Colonic mucosa (tissue), 4 donors: ENCODE measurements at regions not wholly inside any gene's neighbourhood (a gene's known extent, or its start where the extent isn't known, plus 50 kb on each side); places are given as distances from the start of the nearest gene placed in this dataset.

Experiments
- DNase-seq: peaks from one replicate; pipeline ENCODE4 v3.0.0-alpha.2; 2020
- H3K27ac ChIP-seq: fragments of 200-600 bp; one replicate; pipeline ENCODE4 v1.8.0; 2021
- H3K27me3 ChIP-seq: fragments of 200-600 bp; one replicate; pipeline ENCODE4 v1.8.0; 2021
- H3K36me3 ChIP-seq: fragments of 200-600 bp; one replicate; pipeline ENCODE4 v1.8.0; 2021
- H3K4me1 ChIP-seq: fragments of 200-600 bp; one replicate; pipeline ENCODE4 v1.8.0; 2021; ENCODE audit warnings: mild to moderate bottlenecking
- H3K4me3 ChIP-seq: fragments of 200-600 bp; one replicate; pipeline ENCODE4 v1.8.0; 2021
- H3K9ac ChIP-seq, 2 donors: one replicate each; pipeline ENCODE4 v1.7.0; 2013; ENCODE audit warnings: control low read depth in 2 of 2, low read depth in 2 of 2, low read length in 2 of 2
- H3K9me3 ChIP-seq: fragments of 200-600 bp; one replicate; pipeline ENCODE4 v1.8.0; 2021
- intact Hi-C: fragments of 100-400 bp; cut with DNase I; formaldehyde crosslinking; loops from one replicate; pipeline ENCODE4 v1.14.1; 2022
- TF ChIP-seq, protein P1 (sequence below): fragments of 200-600 bp; IDR thresholded peaks from one replicate; pipeline ENCODE4 v1.8.0; 2022; ENCODE audit warnings: antibody characterized with exemption, mild to moderate bottlenecking
- donor health status: healthy.
- donor health status: DM: no; HTN: no; CAD: no.
- donor health status: DM: no; HTN: no; CAD: no.

DNA sequence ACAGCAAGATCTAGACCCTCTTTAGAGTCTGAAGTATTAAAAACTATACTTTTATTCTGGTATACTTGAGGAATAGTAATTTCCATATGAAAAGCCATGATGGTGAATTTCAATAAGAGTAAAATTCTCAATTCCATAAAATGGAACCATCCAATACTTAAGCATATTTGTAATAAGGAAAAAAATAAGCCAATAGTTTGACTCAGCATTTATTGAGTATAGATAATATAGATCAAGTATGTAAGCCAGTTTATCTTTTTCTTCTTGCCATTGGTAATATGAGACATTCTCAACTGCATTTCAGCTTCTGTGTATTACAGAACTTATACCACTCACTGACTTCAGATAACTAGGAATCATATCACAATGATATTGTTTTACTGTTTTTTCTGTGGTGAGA lies 361.0 kb downstream of the SLCO4C1 start:
- intact Hi-C loops = no loop called here
- Histone ChIP-seq H3K36me3 (no peaks in the 10 kb centered on the region), H3K4me1 (no peaks in the 10 kb centered on the region), H3K27ac (no peak overlapping the region), H3K9ac (no peak overlapping the region), H3K27me3 (no peaks in the 10 kb centered on the region), H3K4me3 (no peak overlapping the region), H3K9me3 (no peaks in the 10 kb centered on the region)
- no peak for DNase-seq
- TF ChIP-seq, protein P1, sequence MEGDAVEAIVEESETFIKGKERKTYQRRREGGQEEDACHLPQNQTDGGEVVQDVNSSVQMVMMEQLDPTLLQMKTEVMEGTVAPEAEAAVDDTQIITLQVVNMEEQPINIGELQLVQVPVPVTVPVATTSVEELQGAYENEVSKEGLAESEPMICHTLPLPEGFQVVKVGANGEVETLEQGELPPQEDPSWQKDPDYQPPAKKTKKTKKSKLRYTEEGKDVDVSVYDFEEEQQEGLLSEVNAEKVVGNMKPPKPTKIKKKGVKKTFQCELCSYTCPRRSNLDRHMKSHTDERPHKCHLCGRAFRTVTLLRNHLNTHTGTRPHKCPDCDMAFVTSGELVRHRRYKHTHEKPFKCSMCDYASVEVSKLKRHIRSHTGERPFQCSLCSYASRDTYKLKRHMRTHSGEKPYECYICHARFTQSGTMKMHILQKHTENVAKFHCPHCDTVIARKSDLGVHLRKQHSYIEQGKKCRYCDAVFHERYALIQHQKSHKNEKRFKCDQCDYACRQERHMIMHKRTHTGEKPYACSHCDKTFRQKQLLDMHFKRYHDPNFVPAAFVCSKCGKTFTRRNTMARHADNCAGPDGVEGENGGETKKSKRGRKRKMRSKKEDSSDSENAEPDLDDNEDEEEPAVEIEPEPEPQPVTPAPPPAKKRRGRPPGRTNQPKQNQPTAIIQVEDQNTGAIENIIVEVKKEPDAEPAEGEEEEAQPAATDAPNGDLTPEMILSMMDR = no peak

DNA sequence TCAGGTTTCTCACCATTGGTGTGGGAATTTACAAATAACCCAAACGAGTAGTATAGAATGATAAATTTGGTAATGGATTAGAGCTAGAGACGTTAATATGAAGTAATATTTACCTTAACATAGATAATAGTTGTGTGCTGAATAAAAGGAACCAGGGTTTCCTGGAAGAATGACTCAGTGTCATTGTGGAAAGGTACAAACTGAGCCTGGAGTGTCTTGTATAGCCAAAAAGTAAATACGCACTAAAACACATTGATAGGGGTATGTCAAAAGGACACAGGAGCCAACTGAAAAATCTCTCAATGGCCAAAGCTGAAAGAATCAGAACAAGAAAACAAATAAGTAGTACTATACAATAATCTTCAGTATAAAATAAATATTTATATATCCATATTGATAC lies 363.5 kb downstream of the SLCO4C1 start:
- H3K27me3 ChIP-seq = no peaks in the 10 kb centered on the region
- no peaks in the 10 kb centered on the region for H3K4me1 ChIP-seq
- no peak overlapping the region for H3K4me3 ChIP-seq
- no peak overlapping the region for H3K27ac ChIP-seq
- intact Hi-C loops = no loop called here
- no peaks in the 10 kb centered on the region for H3K9me3 ChIP-seq
- DNase-seq = no peak
- no peak overlapping the region for H3K9ac ChIP-seq
- TF ChIP-seq, protein P1 = no peak
- H3K36me3 ChIP-seq = no peaks in the 10 kb centered on the region

DNA sequence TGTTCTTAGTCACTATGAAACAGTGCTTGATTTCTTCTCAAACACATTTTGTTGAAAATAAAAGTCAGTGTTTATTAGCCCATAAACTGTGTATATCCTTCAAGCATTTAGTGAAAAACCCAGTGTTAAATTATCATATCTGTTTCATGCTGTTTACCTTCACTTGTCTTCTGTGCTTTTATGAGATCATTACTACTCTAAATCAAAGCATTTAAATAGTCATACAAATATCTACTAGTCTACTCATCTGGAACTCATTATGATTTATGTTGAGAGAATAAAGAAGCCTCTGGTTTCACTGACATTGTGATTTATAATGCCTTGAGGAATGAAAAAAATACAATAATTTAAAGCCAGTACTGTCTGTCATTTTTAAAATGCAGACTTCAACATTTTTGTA lies 366.5 kb downstream of the SLCO4C1 start:
- no peak for DNase-seq
- Histone ChIP-seq H3K36me3 (no peaks in the 10 kb centered on the region), H3K4me1 (no peaks in the 10 kb centered on the region), H3K27ac (no peak overlapping the region), H3K9me3 (no peaks in the 10 kb centered on the region), H3K9ac (no peak overlapping the region), H3K4me3 (no peak overlapping the region), H3K27me3 (no peaks in the 10 kb centered on the region)
- intact Hi-C loops = no loop called here
- TF ChIP-seq, protein P1 = no peak

DNA sequence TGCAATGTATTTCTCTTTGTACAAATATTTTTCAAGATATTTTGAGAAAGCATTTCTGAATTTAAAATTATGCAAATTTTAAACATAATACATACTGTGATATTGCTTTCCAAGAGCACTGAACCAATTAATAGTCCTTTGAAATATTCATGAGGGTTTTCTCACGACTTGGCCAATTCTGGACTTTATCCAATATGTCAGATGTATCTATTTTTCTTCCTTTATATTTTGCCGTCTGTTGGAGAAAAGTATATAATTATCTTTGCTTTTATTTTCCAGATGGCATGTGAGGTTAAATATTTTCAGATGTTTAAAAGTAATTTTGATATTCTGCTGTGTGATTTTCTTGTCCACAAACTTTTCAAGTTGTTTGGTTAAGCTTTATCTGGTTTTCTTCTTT lies 378.9 kb downstream of the SLCO4C1 start:
- Histone ChIP-seq H3K4me1 (no peaks in the 10 kb centered on the region), H3K4me3 (no peak overlapping the region), H3K9me3 (no peaks in the 10 kb centered on the region), H3K36me3 (no peaks in the 10 kb centered on the region), H3K27me3 (no peaks in the 10 kb centered on the region), H3K27ac (no peak overlapping the region), H3K9ac (no peak overlapping the region)
- DNase-seq = no peak
- TF ChIP-seq, protein P1 = no peak
- intact Hi-C loops = no loop called here

DNA sequence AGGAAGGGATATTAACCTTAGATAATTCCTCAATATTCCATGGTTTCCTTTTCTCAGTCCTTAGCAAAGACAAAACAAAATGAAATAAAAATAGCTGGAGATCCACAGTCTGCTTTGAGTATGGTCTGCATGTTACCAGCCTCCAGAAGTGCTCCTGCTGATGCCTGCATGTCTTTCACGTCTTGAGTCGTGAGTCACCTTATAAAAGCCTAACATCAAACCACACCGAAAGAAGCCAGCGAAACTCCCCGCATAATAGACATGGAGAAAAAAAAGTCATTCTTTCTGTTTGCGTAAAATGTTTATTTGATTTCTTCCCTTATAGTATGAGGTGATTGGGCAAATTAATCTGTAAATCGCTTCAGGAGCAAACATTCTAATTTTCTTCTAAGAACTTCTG lies 380.5 kb downstream of the SLCO4C1 start:
- Histone ChIP-seq H3K9me3 (no peaks in the 10 kb centered on the region), H3K9ac (no peak overlapping the region), H3K27ac (no peak overlapping the region), H3K4me1 (no peaks in the 10 kb centered on the region), H3K36me3 (no peaks in the 10 kb centered on the region), H3K27me3 (no peaks in the 10 kb centered on the region), H3K4me3 (no peak overlapping the region)
- DNase-seq = no peak
- intact Hi-C loops = no loop called here
- TF ChIP-seq, protein P1 = no peak

DNA sequence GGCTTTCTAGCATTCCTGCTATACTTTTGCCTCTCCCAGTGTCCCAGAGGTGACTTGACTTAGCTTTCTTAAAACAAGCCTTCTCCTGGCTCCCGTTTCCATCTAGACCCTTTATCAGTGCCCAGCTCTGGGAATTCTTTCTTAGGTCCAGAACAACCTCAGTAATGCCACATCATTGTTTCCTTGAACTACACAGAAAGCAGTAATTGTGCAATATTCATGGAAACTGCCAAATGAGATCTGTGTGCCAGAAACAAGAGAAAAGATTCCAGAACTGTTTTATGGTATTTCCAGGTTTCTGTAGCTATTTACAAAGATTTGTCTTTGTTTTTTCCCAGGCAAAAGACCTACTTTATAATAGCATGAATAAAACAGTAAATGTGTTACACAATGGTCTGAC lies 391.3 kb downstream of the SLCO4C1 start:
- Histone ChIP-seq H3K9me3 (no peaks in the 10 kb centered on the region), H3K4me3 (no peak overlapping the region), H3K9ac (no peak overlapping the region), H3K27ac (no peak overlapping the region), H3K36me3 (no peaks in the 10 kb centered on the region), H3K27me3 (no peaks in the 10 kb centered on the region), H3K4me1 (no peaks in the 10 kb centered on the region)
- no peak for DNase-seq
- intact Hi-C loops = no loop called here
- TF ChIP-seq, protein P1 = no peak
